ENCODE measurements at regions not wholly inside any gene's neighbourhood (a gene's known extent, or its start where the extent isn't known, plus 50 kb on each side); places are given as distances from the start of the nearest gene placed in this dataset.

GRCh38 chr3:67200618-67201017, 202.5 kb downstream of the KBTBD8 start:
- Histone ChIP-seq H3K23ac (ENCODE audit: insufficient read length) (no peak overlapping the region), H3K56ac (replicated peaks; ENCODE audit: insufficient read length, low read depth, low read length) (no peak overlapping the region), H3K27me3 (replicated peaks in 1 of 4; ENCODE audit: control insufficient read depth in 3 of 4, extremely low read depth in 1 of 4, insufficient read depth in 3 of 4, low read length in 3 of 4) (no peaks in the 10 kb centered on the region; a peak in 1 of 7 replicates), H2AFZ (ENCODE audit: low read length) (no peak overlapping the region), H3K4me1 (replicated peaks in 1 of 4; ENCODE audit: control insufficient read depth in 3 of 4, insufficient read depth in 4 of 4, low read length in 3 of 4) (peaks cover 0 to 3% (median 2%) of the 10 kb centered on the region in 4 experiments; a peak in 2 of 7 replicates), H4K91ac (replicated peaks; ENCODE audit: insufficient read length, low read length) (no peak overlapping the region), H3K79me1 (ENCODE audit: low read depth, low read length) (no peaks in the 10 kb centered on the region), H4K20me1 (replicated peaks in 1 of 2; ENCODE audit: control insufficient read depth in 1 of 2, insufficient read depth in 2 of 2, low read length in 2 of 2) (no peaks in the 10 kb centered on the region), H2BK5ac (ENCODE audit: low read depth, low read length) (no peak overlapping the region), H3K14ac (ENCODE audit: insufficient read length) (no peak overlapping the region), H2BK12ac (ENCODE audit: low read depth, low read length) (no peak overlapping the region), H2BK20ac (ENCODE audit: low read length) (no peak overlapping the region), H2AK5ac (ENCODE audit: low read depth, low read length) (no peak overlapping the region), H4K5ac (ENCODE audit: insufficient read length, low read depth, low read length) (no peak overlapping the region), H2BK120ac (replicated peaks; ENCODE audit: low read depth, low read length) (no peak overlapping the region), H3K9me3 (ENCODE audit: insufficient read depth in 2 of 2, low read depth in 1 of 2, low read length in 1 of 2) (no peaks in the 10 kb centered on the region), H3K4me3 (ENCODE audit: extremely low read depth in 1 of 4, insufficient read depth in 2 of 4, low read depth in 3 of 4, low read length in 4 of 4) (no peak overlapping the region), H3K4me2 (ENCODE audit: insufficient read depth in 1 of 2, low read depth in 2 of 2, low read length in 2 of 2) (no peak overlapping the region), H3K23me2 (ENCODE audit: low read depth, low read length) (no peaks in the 10 kb centered on the region), H3K4ac (replicated peaks; ENCODE audit: insufficient read length, low read depth, low read length) (no peak overlapping the region), H3K27ac (ENCODE audit: low read depth, low read length) (no peak overlapping the region), H3K36me3 (ENCODE audit: control insufficient read depth in 2 of 4, insufficient read depth in 4 of 4, low read length in 3 of 4) (no peaks in the 10 kb centered on the region), H2BK15ac (ENCODE audit: low read length) (no peak overlapping the region), H3K79me2 (ENCODE audit: control insufficient read depth in 1 of 2, insufficient read depth in 2 of 2, low read length in 2 of 2) (no peaks in the 10 kb centered on the region), H3K18ac (ENCODE audit: extremely low read depth, low read length) (no peak overlapping the region), H3K9ac (replicated peaks in 1 of 4; ENCODE audit: extremely low read depth in 1 of 4, low read depth in 3 of 4, low read length in 3 of 4) (no peak overlapping the region), H4K8ac (ENCODE audit: extremely low read depth, insufficient read depth, low read length) (no peak overlapping the region)
- ChIA-PET POLR2A (ENCODE audit: partially characterized antibody) (no interaction called here), CTCF (ENCODE audit: partially characterized antibody) (no interaction called here)
- no peak for FAIRE-seq
- DNase-seq (ENCODE audit: low read depth in 1 of 2, low spot score in 2 of 2): no peak
- no peak for TF ChIP-seq EP300 (IDR thresholded peaks at IDR 0.05; ENCODE audit: borderline replicate concordance in 1 of 2, low read depth in 2 of 2, low read length in 2 of 2)
- TF ChIP-seq MAFK (IDR thresholded peaks at IDR 0.05; ENCODE audit: low read depth, low read length): no peak
- no peak for TF ChIP-seq HDAC2 (IDR thresholded peaks at IDR 0.05; ENCODE audit: borderline replicate concordance in 1 of 2, low read depth in 2 of 2, low read length in 2 of 2)
- no peak for TF ChIP-seq TCF12 (IDR thresholded peaks at IDR 0.05; ENCODE audit: low read depth, low read length)
- no peak for TF ChIP-seq SIX5 (IDR thresholded peaks at IDR 0.05; ENCODE audit: low read depth, low read length)
- no peak for TF ChIP-seq JUN (IDR thresholded peaks at IDR 0.05; ENCODE audit: low read depth, low read length)
- TF ChIP-seq, protein P1, sequence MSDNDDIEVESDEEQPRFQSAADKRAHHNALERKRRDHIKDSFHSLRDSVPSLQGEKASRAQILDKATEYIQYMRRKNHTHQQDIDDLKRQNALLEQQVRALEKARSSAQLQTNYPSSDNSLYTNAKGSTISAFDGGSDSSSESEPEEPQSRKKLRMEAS (IDR thresholded peaks at IDR 0.05): no peak
- TF ChIP-seq, protein P2, sequence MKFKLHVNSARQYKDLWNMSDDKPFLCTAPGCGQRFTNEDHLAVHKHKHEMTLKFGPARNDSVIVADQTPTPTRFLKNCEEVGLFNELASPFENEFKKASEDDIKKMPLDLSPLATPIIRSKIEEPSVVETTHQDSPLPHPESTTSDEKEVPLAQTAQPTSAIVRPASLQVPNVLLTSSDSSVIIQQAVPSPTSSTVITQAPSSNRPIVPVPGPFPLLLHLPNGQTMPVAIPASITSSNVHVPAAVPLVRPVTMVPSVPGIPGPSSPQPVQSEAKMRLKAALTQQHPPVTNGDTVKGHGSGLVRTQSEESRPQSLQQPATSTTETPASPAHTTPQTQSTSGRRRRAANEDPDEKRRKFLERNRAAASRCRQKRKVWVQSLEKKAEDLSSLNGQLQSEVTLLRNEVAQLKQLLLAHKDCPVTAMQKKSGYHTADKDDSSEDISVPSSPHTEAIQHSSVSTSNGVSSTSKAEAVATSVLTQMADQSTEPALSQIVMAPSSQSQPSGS (IDR thresholded peaks at IDR 0.05; ENCODE audit: low read length): no peak
- no peak for TF ChIP-seq CTBP2 (IDR thresholded peaks at IDR 0.05; ENCODE audit: borderline replicate concordance, insufficient read depth, insufficient read length, low read length)
- no peak for TF ChIP-seq USF2 (IDR thresholded peaks at IDR 0.05; ENCODE audit: low read length)
- no peak for TF ChIP-seq RXRA (IDR thresholded peaks at IDR 0.05; ENCODE audit: insufficient read depth, low read depth, low read length)
- no peak for TF ChIP-seq NRF1 (IDR thresholded peaks at IDR 0.05; ENCODE audit: low read depth, low read length)

Data from H1 (cell line).